ENCODE measurements at regions not wholly inside any gene's neighbourhood (a gene's known extent, or its start where the extent isn't known, plus 50 kb on each side); places are given as distances from the start of the nearest gene placed in this dataset.

- TF ChIP-seq ZFX (IDR thresholded peaks at IDR 0.05): no peak
- TF ChIP-seq, protein P1, sequence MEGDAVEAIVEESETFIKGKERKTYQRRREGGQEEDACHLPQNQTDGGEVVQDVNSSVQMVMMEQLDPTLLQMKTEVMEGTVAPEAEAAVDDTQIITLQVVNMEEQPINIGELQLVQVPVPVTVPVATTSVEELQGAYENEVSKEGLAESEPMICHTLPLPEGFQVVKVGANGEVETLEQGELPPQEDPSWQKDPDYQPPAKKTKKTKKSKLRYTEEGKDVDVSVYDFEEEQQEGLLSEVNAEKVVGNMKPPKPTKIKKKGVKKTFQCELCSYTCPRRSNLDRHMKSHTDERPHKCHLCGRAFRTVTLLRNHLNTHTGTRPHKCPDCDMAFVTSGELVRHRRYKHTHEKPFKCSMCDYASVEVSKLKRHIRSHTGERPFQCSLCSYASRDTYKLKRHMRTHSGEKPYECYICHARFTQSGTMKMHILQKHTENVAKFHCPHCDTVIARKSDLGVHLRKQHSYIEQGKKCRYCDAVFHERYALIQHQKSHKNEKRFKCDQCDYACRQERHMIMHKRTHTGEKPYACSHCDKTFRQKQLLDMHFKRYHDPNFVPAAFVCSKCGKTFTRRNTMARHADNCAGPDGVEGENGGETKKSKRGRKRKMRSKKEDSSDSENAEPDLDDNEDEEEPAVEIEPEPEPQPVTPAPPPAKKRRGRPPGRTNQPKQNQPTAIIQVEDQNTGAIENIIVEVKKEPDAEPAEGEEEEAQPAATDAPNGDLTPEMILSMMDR (conservative IDR thresholded peaks at IDR 0.05): no peak
Measured at GRCh38 chr6:4649728-4650127, 126.5 kb upstream of the CDYL start.

DNA sequence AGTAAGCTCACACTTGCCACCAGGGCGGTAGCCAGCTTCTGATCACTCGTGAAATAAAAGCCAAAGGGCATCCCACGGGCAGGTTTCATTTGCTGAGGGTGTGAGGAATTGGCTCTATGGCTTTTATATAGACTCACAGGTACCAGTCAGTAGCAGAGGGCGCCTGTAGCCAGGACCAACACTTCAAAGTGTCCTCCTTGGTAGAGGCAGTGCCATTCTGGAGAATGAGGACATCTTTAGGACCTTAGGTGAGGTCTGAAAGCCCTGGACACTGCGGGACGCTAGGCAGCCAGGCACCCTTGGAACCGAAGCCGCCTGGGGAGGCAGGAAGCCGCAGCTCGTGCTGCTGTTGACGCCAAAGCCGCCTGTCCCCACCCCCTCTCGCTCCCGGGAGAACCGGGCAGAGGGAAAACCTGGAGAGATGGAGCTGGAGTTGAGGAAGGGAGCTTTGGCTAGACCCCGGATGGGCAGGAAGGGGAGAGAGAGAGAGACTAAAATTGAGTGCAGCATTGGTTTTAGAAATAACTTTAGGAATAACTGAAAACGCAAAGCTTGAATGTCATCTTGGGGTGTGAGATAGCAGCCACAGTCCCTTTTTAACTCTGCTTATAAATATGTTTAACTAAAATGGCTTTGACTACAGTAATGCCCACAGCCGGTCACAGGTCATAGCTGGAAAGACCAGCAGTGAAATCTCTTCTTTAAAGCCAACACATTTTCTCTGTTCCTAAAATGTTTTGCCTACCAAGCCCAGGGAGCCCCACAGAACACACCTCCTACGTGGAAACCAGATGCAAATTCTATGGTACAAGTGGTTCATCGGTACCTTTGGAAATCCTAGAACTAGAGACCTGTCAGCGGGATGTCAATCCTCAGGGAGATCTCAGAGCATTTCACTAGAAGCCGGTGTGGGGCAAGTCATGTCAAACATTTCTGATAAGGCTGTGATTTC lies 128.5 kb upstream of the CDYL start:
- TF ChIP-seq, protein P1 (conservative IDR thresholded peaks at IDR 0.05): no peak
- no peak for TF ChIP-seq ZFX (IDR thresholded peaks at IDR 0.05)
- peak overlapping the region; percentile 52 for H3K27ac ChIP-seq

More at GRCh38 chr6:4649728-4650127, 126.5 kb upstream of the CDYL start:
- H3K27ac ChIP-seq: no peak overlapping the region

DNA sequence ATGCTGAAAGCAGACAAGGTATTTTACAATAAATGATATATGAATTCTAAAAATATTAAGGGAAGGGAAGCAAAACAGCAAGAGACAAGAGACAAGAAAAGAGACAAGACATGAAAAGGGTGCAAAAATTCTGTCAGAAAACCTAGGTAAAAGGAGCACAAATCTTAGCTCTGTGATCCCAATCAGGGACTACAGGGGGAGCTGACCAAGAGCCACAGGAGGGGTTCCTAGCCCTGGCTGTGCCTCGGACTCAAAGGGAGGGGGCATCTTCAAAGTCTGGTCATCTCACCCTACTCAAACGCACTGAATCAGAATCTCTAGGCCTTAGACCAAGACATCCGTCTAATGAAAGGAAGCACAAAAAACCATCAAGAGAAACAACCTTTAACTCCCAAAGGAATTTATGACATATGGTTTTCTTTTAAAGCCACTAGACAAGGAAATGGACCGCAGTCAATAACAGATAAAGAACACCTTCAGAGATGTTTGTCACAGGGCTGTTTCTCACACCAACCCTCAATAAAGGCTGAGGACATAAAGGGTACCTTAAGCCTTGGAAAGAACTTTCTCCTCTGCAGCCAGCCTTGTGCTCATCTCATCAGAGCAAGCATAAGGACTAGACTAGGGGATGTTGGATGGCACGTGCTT lies 130.4 kb upstream of the CDYL start:
- no peak overlapping the region for H3K27ac ChIP-seq
- TF ChIP-seq ZFX (IDR thresholded peaks at IDR 0.05): no peak
- TF ChIP-seq, protein P1 (conservative IDR thresholded peaks at IDR 0.05): no peak

DNA sequence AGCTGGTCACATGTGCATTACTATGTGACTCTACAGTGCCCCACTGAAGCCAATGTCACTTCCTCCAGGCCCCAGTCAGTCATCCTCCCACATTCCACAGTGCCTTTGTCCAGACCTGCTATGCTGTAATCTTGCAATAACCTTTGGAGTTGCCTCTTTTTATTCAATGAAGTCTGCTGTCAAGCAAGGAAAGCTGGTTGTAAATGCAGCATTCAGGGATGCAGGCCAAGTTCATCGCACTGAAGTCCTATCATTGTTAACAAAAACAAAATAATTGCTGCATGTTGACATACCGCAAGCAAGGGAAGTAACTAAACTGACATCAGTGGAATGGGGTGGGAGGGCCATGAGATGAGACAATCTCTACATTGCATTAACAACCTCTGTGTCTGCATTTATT lies 131.2 kb upstream of the CDYL start:
- TF ChIP-seq, protein P1 (conservative IDR thresholded peaks at IDR 0.05): no peak
- TF ChIP-seq ZFX (IDR thresholded peaks at IDR 0.05): no peak
- no peak overlapping the region for H3K27ac ChIP-seq

GRCh38 chr6:4641461-4641860 lies 134.7 kb upstream of the CDYL start:
- no peak overlapping the region for H3K27ac ChIP-seq

DNA sequence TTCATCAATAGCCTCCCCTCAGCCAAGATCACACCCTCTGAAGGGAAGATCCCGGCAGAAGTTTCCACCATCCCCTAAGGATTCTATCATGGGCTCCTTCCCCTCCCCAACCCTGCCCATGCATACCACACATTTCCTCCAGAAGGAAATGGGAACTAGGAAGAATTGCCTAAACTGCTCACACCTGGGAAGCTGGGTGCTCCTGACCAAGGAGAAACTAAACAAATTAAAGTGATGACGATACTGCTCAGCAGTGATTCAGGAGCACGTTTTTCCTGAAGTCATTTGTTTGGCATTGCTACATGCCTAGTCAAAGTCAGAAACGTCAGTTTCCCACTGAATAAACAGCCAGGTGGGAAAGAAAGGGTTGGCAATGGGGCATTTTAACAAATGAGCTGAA lies 136.1 kb upstream of the CDYL start:
- no peak for TF ChIP-seq ZFX (IDR thresholded peaks at IDR 0.05)
- TF ChIP-seq, protein P1 (conservative IDR thresholded peaks at IDR 0.05): no peak
- no peak overlapping the region for H3K27ac ChIP-seq

More at GRCh38 chr6:4641461-4641860, 134.7 kb upstream of the CDYL start:
- no peak for TF ChIP-seq ZFX (IDR thresholded peaks at IDR 0.05)
- TF ChIP-seq, protein P1 (conservative IDR thresholded peaks at IDR 0.05): no peak

DNA sequence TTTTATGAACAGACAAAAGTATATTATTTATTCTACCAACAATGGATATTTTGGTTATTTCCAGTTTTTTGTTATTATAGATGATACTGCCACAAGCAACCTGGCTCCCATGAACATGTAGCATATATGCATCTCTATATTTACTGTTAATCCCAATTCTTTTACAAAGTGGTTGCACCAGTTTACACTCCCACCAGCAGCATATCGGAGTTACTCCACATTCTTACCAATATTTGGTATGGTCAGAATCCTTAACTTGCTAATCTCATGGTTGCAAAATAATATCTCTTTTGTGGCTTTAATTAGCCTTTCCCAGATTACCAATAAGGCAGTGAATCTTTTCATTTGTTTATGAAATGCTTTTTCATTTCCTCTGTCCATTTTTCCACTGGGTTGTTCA lies 137.6 kb upstream of the CDYL start:
- TF ChIP-seq, protein P1 (conservative IDR thresholded peaks at IDR 0.05): no peak
- TF ChIP-seq ZFX (IDR thresholded peaks at IDR 0.05): no peak
- H3K27ac ChIP-seq: no peak overlapping the region
